IPS-20b (cell line): ENCODE measurements at regions not wholly inside any gene's neighbourhood (a gene's known extent, or its start where the extent isn't known, plus 50 kb on each side); places are given as distances from the start of the nearest gene placed in this dataset.

ENCODE experiments used
- H3K27ac ChIP-seq: one replicate; pipeline ENCODE4 v1.5.1; 2013; ENCODE audit warnings: low read length
- H3K27me3 ChIP-seq: 2 replicates; pipeline ENCODE4 v1.6.1; 2013; ENCODE audit warnings: mild to moderate bottlenecking, low read length, inconsistent platforms; ENCODE audit not compliant: insufficient read depth
- H3K36me3 ChIP-seq: 2 replicates; pipeline ENCODE4 v1.6.1; 2013; ENCODE audit warnings: low read depth, mild to moderate bottlenecking, inconsistent platforms, low read length, moderate library complexity; ENCODE audit not compliant: insufficient read depth
- H3K4me1 ChIP-seq: 2 replicates; pipeline ENCODE4 v1.6.1; 2013; ENCODE audit warnings: mild to moderate bottlenecking, control low read depth, inconsistent platforms, low read length, moderate library complexity; ENCODE audit not compliant: insufficient read depth
- H3K4me3 ChIP-seq: 2 replicates; pipeline ENCODE4 v1.5.1; 2013; ENCODE audit warnings: mild to moderate bottlenecking, low read length, inconsistent platforms
- H3K9ac ChIP-seq: 2 replicates; pipeline ENCODE4 v1.6.1; 2013; ENCODE audit warnings: low read depth, mild to moderate bottlenecking, inconsistent platforms, low read length, moderate library complexity
- H3K9me3 ChIP-seq: 2 replicates; pipeline ENCODE4 v1.6.1; 2013; ENCODE audit warnings: mild to moderate bottlenecking, low read depth, low read length, inconsistent platforms; ENCODE audit not compliant: insufficient read depth

- Histone ChIP-seq H3K9me3 (no peaks in the 10 kb centered on the region), H3K27ac (no peak overlapping the region), H3K4me3 (no peak overlapping the region), H3K27me3 (no peaks in the 10 kb centered on the region), H3K9ac (no peak overlapping the region), H3K4me1 (peaks cover 5% of the 10 kb centered on the region; the same call in 1 of the 2 replicates), H3K36me3 (no peaks in the 10 kb centered on the region)
Measured at GRCh38 chr20:60837173-60837770, 414.8 kb upstream of the CDH4 start.

DNA sequence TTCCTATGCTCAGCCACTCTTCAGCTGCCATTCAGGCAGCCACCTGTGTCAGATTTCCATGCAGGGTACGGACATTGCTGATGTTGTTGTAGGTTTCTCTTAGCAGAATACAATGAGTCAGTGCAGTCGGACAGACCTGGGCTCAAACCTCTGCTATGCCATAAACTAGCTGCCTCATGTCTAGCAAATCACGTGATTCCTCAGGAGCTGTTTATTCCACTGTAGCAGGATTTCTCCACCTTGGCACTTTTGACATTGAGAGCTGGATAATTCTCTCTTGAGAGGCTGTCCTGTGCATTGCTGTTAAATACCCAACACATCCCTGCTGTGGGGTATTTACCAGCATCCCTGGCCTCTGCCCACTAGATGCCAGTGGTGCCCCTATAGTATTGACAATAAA, 413.8 kb upstream of the CDH4 start:
- H3K27me3 ChIP-seq: no peaks in the 10 kb centered on the region
- H3K27ac ChIP-seq: no peak overlapping the region
- H3K4me1 ChIP-seq: peaks cover 5% of the 10 kb centered on the region; the same call in 1 of the 2 replicates
- no peak overlapping the region for H3K9ac ChIP-seq
- no peak overlapping the region for H3K4me3 ChIP-seq
- no peaks in the 10 kb centered on the region for H3K36me3 ChIP-seq
- no peaks in the 10 kb centered on the region for H3K9me3 ChIP-seq

- H3K4me1 ChIP-seq: peaks cover 5% of the 10 kb centered on the region; the same call in 1 of the 2 replicates
- H3K9me3 ChIP-seq: no peaks in the 10 kb centered on the region
- H3K27ac ChIP-seq: no peak overlapping the region
- H3K9ac ChIP-seq: no peak overlapping the region
- no peak overlapping the region for H3K4me3 ChIP-seq
- no peaks in the 10 kb centered on the region for H3K27me3 ChIP-seq
- H3K36me3 ChIP-seq: no peaks in the 10 kb centered on the region
Measured at GRCh38 chr20:60840971-60841370, 411.1 kb upstream of the CDH4 start.

DNA sequence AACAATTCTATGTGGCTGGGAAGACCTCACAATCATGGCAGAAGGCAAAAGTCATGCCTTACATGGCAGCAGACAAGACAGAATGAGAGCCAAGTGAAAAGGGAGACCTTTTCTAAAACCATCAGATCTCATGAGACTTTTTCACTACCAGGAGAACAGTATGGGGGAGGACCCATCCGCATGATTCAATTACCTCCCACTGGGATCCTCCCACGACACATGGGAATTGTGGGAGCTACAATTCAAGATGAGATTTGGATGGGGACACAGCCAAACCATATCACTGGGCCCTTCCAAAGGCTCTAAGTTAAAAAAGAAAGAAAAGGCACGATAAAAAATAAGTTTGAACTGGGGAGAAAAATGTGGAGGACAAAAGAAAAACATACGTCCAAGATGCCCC, 406.9 kb upstream of the CDH4 start:
- no peak overlapping the region for H3K27ac ChIP-seq

GRCh38 chr20:60851826-60852704, 400.0 kb upstream of the CDH4 start:
- H3K4me1 ChIP-seq: no peaks in the 10 kb centered on the region
- H3K27me3 ChIP-seq: 0 out of 2 replicates have a peak, but pooled peaks cover 7% of the 10 kb centered on the region
- H3K27ac ChIP-seq: no peak overlapping the region
- no peaks in the 10 kb centered on the region for H3K36me3 ChIP-seq
- H3K9ac ChIP-seq: no peak overlapping the region
- no peaks in the 10 kb centered on the region for H3K9me3 ChIP-seq
- H3K4me3 ChIP-seq: no peak overlapping the region

More for the DNA sequence above, 406.9 kb upstream of the CDH4 start:
- 0 out of 2 replicates have a peak, but pooled peaks cover 7% of the 10 kb centered on the region for H3K27me3 ChIP-seq
- no peaks in the 10 kb centered on the region for H3K4me1 ChIP-seq
- no peaks in the 10 kb centered on the region for H3K9me3 ChIP-seq
- H3K9ac ChIP-seq: no peak overlapping the region
- no peaks in the 10 kb centered on the region for H3K36me3 ChIP-seq
- H3K4me3 ChIP-seq: no peak overlapping the region

- Histone ChIP-seq H3K9ac (no peak overlapping the region), H3K4me1 (no peaks in the 10 kb centered on the region), H3K27me3 (no peaks in the 10 kb centered on the region), H3K27ac (no peak overlapping the region), H3K4me3 (no peak overlapping the region), H3K9me3 (no peaks in the 10 kb centered on the region), H3K36me3 (no peaks in the 10 kb centered on the region)
Measured at GRCh38 chr20:60857708-60858107, 394.4 kb upstream of the CDH4 start.

DNA sequence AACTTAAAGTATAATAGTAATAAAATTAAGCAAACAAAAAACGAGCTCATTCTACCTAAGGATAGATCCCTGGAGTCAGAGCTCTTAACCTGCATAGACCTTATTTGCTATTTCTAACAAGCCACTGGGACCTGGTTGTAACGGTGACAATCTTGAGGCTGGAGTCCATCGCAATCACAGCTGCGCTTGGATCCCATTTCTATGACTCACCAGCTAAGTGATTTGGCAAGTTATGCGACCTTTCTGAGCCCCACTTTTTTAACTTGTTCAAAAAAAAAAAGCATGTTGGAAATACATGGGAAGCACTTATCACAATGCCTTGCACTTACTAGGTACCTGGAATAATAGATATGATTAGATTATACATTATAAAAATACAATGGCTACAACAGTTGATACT, 389.5 kb upstream of the CDH4 start:
- H3K4me1 ChIP-seq: no peaks in the 10 kb centered on the region
- no peaks in the 10 kb centered on the region for H3K9me3 ChIP-seq
- H3K9ac ChIP-seq: no peak overlapping the region
- H3K4me3 ChIP-seq: no peak overlapping the region
- H3K36me3 ChIP-seq: no peaks in the 10 kb centered on the region
- H3K27ac ChIP-seq: no peak overlapping the region
- H3K27me3 ChIP-seq: no peaks in the 10 kb centered on the region; the same call in 1 of the 2 replicates

DNA sequence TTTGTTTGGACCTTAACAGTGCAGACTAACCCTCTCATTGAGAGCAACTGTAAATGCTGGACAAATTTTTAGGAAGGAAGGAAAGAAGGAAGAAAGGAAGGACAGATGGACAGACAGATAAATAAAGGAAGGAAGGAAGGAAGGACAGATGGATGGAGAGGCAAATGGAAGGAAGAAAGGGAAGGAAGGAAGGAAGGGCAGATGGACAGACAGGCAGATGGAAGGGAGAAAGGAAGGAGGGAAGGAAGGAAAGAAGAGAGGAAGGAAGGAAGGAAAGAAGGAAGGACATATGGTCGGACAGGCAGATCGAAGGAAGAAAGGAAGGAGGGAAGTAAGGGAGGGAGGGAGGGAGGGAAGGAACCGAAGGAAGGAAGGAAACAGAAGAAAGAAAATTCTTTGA, 388.5 kb upstream of the CDH4 start:
- no peaks in the 10 kb centered on the region for H3K36me3 ChIP-seq
- H3K27me3 ChIP-seq: peaks cover 2% of the 10 kb centered on the region
- H3K9ac ChIP-seq: no peak overlapping the region
- no peak overlapping the region for H3K27ac ChIP-seq
- H3K4me1 ChIP-seq: no peaks in the 10 kb centered on the region
- no peaks in the 10 kb centered on the region for H3K9me3 ChIP-seq
- H3K4me3 ChIP-seq: no peak overlapping the region

- Histone ChIP-seq H3K4me3 (no peak overlapping the region), H3K9ac (no peak overlapping the region), H3K9me3 (no peaks in the 10 kb centered on the region), H3K27me3 (peaks cover 21% of the 10 kb centered on the region), H3K27ac (no peak overlapping the region), H3K4me1 (no peaks in the 10 kb centered on the region), H3K36me3 (no peaks in the 10 kb centered on the region)
Measured at GRCh38 chr20:60867589-60867988, 384.5 kb upstream of the CDH4 start.

DNA sequence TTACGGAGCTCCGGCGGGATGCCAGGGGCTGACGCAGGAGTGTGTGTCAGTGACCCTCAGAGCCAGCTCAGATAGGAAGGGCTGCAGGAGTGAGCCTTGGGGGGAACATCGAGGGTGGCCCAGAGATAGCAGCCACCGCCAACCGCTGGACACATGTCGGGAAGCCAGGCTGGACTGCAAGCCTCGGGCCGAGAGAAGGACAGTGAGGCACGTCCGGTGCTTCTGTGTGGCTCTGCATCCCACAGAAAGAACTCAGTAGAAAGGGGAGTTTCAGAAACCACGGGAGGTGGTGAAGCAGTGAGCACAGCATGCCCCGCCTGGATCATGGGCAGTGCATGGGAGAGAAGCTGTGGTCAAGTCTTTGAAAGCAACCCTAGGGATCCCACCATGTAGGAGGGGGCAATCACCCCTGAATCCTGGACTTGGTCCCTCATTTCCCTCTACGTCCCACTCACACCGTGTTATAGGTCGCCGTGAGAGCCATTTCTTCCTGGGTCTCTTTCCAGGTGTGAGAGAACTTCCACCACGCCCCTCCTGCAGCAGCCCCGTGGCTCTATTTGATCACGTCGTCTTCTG, 383.7 kb upstream of the CDH4 start:
- H3K9ac ChIP-seq: no peak overlapping the region
- peaks cover 21% of the 10 kb centered on the region for H3K27me3 ChIP-seq
- no peak overlapping the region for H3K4me3 ChIP-seq
- H3K27ac ChIP-seq: no peak overlapping the region
- H3K4me1 ChIP-seq: no peaks in the 10 kb centered on the region
- H3K36me3 ChIP-seq: no peaks in the 10 kb centered on the region
- no peaks in the 10 kb centered on the region for H3K9me3 ChIP-seq

DNA sequence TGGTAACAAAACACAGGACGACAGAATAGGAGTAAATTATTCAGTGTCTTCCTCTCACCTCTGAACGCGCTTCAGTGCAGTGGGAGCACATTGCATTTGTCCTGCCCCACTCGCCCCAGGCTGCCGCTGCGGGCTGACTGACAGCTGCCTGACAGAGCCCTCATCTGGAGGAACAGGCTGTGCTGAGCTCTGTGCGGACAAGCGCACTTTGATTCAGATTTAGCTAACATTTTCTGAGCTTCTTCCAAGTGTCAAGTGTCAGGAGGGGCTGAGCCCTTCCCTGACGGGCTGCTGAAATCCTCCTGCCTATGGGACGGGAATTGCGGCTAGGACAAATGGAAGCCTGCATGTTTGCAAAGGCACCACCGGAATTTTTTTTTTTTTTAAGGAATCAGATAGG, 383.0 kb upstream of the CDH4 start:
- Histone ChIP-seq H3K36me3 (no peaks in the 10 kb centered on the region), H3K9me3 (no peaks in the 10 kb centered on the region), H3K9ac (no peak overlapping the region), H3K27me3 (peaks cover 21% of the 10 kb centered on the region), H3K27ac (no peak overlapping the region), H3K4me1 (no peaks in the 10 kb centered on the region), H3K4me3 (no peak overlapping the region)

DNA sequence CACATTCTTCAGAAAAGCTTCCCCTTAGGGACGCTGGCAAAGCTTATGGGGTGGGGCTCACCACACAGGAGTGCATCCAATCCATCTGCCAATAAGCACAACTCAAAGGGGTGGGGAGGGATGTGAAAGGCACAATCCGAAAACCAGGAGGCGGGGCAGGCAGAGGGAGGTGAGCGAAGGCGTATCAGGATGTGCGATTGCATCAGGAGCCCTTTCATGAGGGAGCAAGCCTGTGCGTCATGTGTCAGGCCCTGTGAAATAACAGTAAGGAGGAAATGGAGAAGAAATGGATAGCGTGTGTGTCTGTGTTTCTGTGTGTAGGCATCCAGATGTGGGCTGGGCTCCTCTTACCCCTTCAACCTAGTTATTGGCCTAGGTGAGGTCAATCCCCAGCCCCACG, 382.4 kb upstream of the CDH4 start:
- no peak overlapping the region for H3K27ac ChIP-seq
- no peaks in the 10 kb centered on the region for H3K36me3 ChIP-seq
- H3K4me3 ChIP-seq: no peak overlapping the region
- no peaks in the 10 kb centered on the region for H3K4me1 ChIP-seq
- no peak overlapping the region for H3K9ac ChIP-seq
- no peaks in the 10 kb centered on the region for H3K9me3 ChIP-seq
- H3K27me3 ChIP-seq: peaks cover 21% of the 10 kb centered on the region
